CD14-positive monocyte (primary cell): ENCODE measurements at regions not wholly inside any gene's neighbourhood (a gene's known extent, or its start where the extent isn't known, plus 50 kb on each side); places are given as distances from the start of the nearest gene placed in this dataset.

Source experiments
- DNase-seq, 3 donors: peaks; one replicate each; pipeline ENCODE4 v3.0.0-alpha.2; 2011 to 2022
- H2AFZ ChIP-seq: 2 replicates; pipeline ENCODE4 v1.6.0; 2012; ENCODE audit warnings: mild to moderate bottlenecking, low read depth, low read length, inconsistent platforms; ENCODE audit not compliant: insufficient read depth, poor library complexity, severe bottlenecking
- H3K27ac ChIP-seq, 2 donors: 1 replicate in 1 of 2; 2 replicates in 1 of 2; pipeline ENCODE4 v1.5.1; 2012 to 2013; ENCODE audit warnings: low read length in 2 of 2, control low read depth in 1 of 2, inconsistent platforms in 1 of 2, low read depth in 1 of 2, mild to moderate bottlenecking in 1 of 2
- H3K27me3 ChIP-seq, 2 donors: one replicate each; pipeline versions ENCODE4 v1.6.0 to v1.6.1; 2011 to 2013; ENCODE audit warnings: low read length in 2 of 2; ENCODE audit not compliant: control insufficient read depth in 2 of 2, insufficient read depth in 2 of 2
- H3K36me3 ChIP-seq, 2 donors: replicated peaks in 1 of 2; 1 replicate in 1 of 2; 2 replicates in 1 of 2; pipeline versions ENCODE4 v1.5.1 to v1.6.1; 2012 to 2013; ENCODE audit warnings: low read length in 2 of 2, control low read depth in 1 of 2, inconsistent platforms in 1 of 2, mild to moderate bottlenecking in 1 of 2; ENCODE audit not compliant: insufficient read depth in 2 of 2, control insufficient read depth in 1 of 2
- H3K4me1 ChIP-seq, 2 donors: 1 replicate in 1 of 2; 2 replicates in 1 of 2; pipeline versions ENCODE4 v1.5.1 to v1.6.1; 2012 to 2013; ENCODE audit warnings: low read length in 2 of 2, control low read depth in 1 of 2, inconsistent platforms in 1 of 2, mild to moderate bottlenecking in 1 of 2, moderate library complexity in 1 of 2; ENCODE audit not compliant: insufficient read depth in 2 of 2, control insufficient read depth in 1 of 2
- H3K4me2 ChIP-seq: replicated peaks from 2 replicates; pipeline ENCODE3; 2012; ENCODE audit warnings: low read length, moderate library complexity, mild to moderate bottlenecking; ENCODE audit not compliant: poor library complexity, severe bottlenecking; ENCODE audit errors: extremely low read depth
- H3K4me3 ChIP-seq, 3 experiments: fragments of 200-600 bp in 1 of 3; sonication (generic) in 1 of 3; replicated peaks in 1 of 3; 1 replicate in 2 of 3; 2 replicates in 1 of 3; pipeline ENCODE4 v1.5.1; 2011 to 2013; ENCODE audit warnings: low read length in 3 of 3, mild to moderate bottlenecking in 3 of 3, control low read depth in 2 of 3, low read depth in 2 of 3, inconsistent platforms in 1 of 3, moderate library complexity in 1 of 3
- H3K79me2 ChIP-seq: 2 replicates; pipeline ENCODE4 v1.6.0; 2012; ENCODE audit warnings: mild to moderate bottlenecking, control low read depth, inconsistent platforms, low read length, moderate library complexity; ENCODE audit not compliant: insufficient read depth
- H3K9ac ChIP-seq: 2 replicates; pipeline ENCODE4 v1.6.0; 2017; ENCODE audit warnings: low read length, mild to moderate bottlenecking; ENCODE audit not compliant: insufficient read depth, poor library complexity, severe bottlenecking
- H3K9me3 ChIP-seq, 2 donors: replicated peaks in 1 of 2; 1 replicate in 1 of 2; 2 replicates in 1 of 2; pipeline versions ENCODE4 v1.5.1 to v1.6.1; 2012 to 2013; ENCODE audit warnings: low read length in 2 of 2, control low read depth in 1 of 2; ENCODE audit not compliant: control insufficient read depth in 1 of 2, insufficient read depth in 1 of 2
- H4K20me1 ChIP-seq: 2 replicates; pipeline ENCODE4 v1.6.0; 2012; ENCODE audit warnings: mild to moderate bottlenecking, low read length, control low read depth, moderate library complexity; ENCODE audit not compliant: insufficient read depth
- H3K27ac Mint-ChIP-seq, 7 donors: one replicate each; pipeline ENCODE4 v1.8.0; 2020; ENCODE audit warnings: mild to moderate bottlenecking in 7 of 7, mixed read lengths in 7 of 7, moderate library complexity in 6 of 7, inconsistent platforms in 2 of 7
- H3K27me3 Mint-ChIP-seq, 3 donors: one replicate each; pipeline ENCODE4 v1.8.0; 2021 to 2022; ENCODE audit warnings: low read depth in 3 of 3, mild to moderate bottlenecking in 3 of 3, mixed read lengths in 3 of 3, moderate library complexity in 3 of 3, inconsistent platforms in 1 of 3
- H3K36me3 Mint-ChIP-seq, 2 donors: one replicate each; pipeline ENCODE4 v1.8.0; 2020; ENCODE audit warnings: mixed read lengths in 2 of 2, inconsistent platforms in 1 of 2, mild to moderate bottlenecking in 1 of 2
- H3K4me1 Mint-ChIP-seq: one replicate; pipeline ENCODE4 v1.8.0; 2020; ENCODE audit warnings: mild to moderate bottlenecking, mixed read lengths
- H3K4me3 Mint-ChIP-seq, 2 donors: one replicate each; pipeline ENCODE4 v1.8.0; 2020; ENCODE audit warnings: mild to moderate bottlenecking in 2 of 2, mixed read lengths in 2 of 2, moderate library complexity in 1 of 2
- H3K9me3 Mint-ChIP-seq, 7 donors: one replicate each; pipeline ENCODE4 v1.8.0; 2020 to 2022; ENCODE audit warnings: mixed read lengths in 7 of 7, mild to moderate bottlenecking in 6 of 7, moderate library complexity in 6 of 7, inconsistent platforms in 2 of 7
- CTCF ChIP-seq: fragments of 200-600 bp; IDR thresholded peaks from one replicate; pipeline ENCODE4 v1.8.0; 2022; ENCODE audit warnings: antibody characterized with exemption, mild to moderate bottlenecking
- WGBS: methylation state at CpG from one replicate; pipeline ENCODE4 v1.1.5; 2013; ENCODE audit warnings: missing lambda C conversion rate; ENCODE audit not compliant: insufficient coverage; 5-methylcytosine and 5-hydroxymethylcytosine counted together
- intact Hi-C, 2 donors: fragments of 100-400 bp; cut with micrococcal nuclease; formaldehyde crosslinking; loops; one replicate each; pipeline versions ENCODE4 v1.15.0 to v1.15.1; 2023

- H3K79me2 ChIP-seq = no peaks in the 10 kb centered on the region
- no peak for DNase-seq
- intact Hi-C loops = no loop called here
- no peak overlapping the region for H2AFZ ChIP-seq
- Mint-ChIP-seq H3K9me3 (peaks cover 0 to 5% (median 0%) of the 10 kb centered on the region in 7 donors), H3K36me3 (no peaks in the 10 kb centered on the region), H3K4me3 (no peak overlapping the region), H3K4me1 (no peaks in the 10 kb centered on the region), H3K27ac (no peak overlapping the region), H3K27me3 (no peaks in the 10 kb centered on the region)
- WGBS = no CpG with 5 or more reads among the region's 6 CpGs
- no peak overlapping the region for H3K4me3 ChIP-seq
- no peaks in the 10 kb centered on the region for H3K36me3 ChIP-seq
- no peaks in the 10 kb centered on the region for H4K20me1 ChIP-seq
- TF ChIP-seq CTCF = no peak
- no peaks in the 10 kb centered on the region for H3K27me3 ChIP-seq
- no peak overlapping the region for H3K4me2 ChIP-seq
- H3K27ac ChIP-seq = no peak overlapping the region
- H3K9me3 ChIP-seq = peaks cover 0 to 3% of the 10 kb centered on the region in 2 donors
- H3K9ac ChIP-seq = no peak overlapping the region
- no peaks in the 10 kb centered on the region for H3K4me1 ChIP-seq
Observed at GRCh38 chr3:79957066-79957465, 189.3 kb upstream of the ROBO1 start.

- Mint-ChIP-seq H3K4me1 (no peaks in the 10 kb centered on the region), H3K4me3 (no peak overlapping the region), H3K27me3 (no peaks in the 10 kb centered on the region), H3K9me3 (peaks cover 0 to 16% (median 2%) of the 10 kb centered on the region in 7 donors), H3K36me3 (no peaks in the 10 kb centered on the region), H3K27ac (no peak overlapping the region)
- Histone ChIP-seq H3K9ac (no peak overlapping the region), H3K9me3 (peaks cover 0 to 15% of the 10 kb centered on the region in 2 donors), H2AFZ (no peak overlapping the region), H3K4me2 (no peak overlapping the region), H3K27ac (no peak overlapping the region), H3K4me3 (no peak overlapping the region), H4K20me1 (no peaks in the 10 kb centered on the region), H3K4me1 (no peaks in the 10 kb centered on the region), H3K79me2 (no peaks in the 10 kb centered on the region), H3K27me3 (no peaks in the 10 kb centered on the region), H3K36me3 (no peaks in the 10 kb centered on the region)
- intact Hi-C loops = no loop called here
- no peak for DNase-seq
- 73% methylated on average over 2 of the region's 5 CpGs for WGBS
- no peak for TF ChIP-seq CTCF
Observed at GRCh38 chr3:79954756-79955155, 187.0 kb upstream of the ROBO1 start.
